ENCODE measurements at regions not wholly inside any gene's neighbourhood (a gene's known extent, or its start where the extent isn't known, plus 50 kb on each side); places are given as distances from the start of the nearest gene placed in this dataset.
"Not testable (repeated sequence)": the region's sequence is repeated elsewhere in the genome, so short reads cannot be mapped to it uniquely, and the experiment has no call there.

- no peak overlapping the region for H3K27ac ChIP-seq (ENCODE audit: insufficient read depth in 1 of 2, low read depth in 1 of 2, low read length in 2 of 2, poor library complexity in 1 of 2, severe bottlenecking in 2 of 2)
- H3K4me1 ChIP-seq (ENCODE audit: control extremely low read depth in 1 of 4, control insufficient read depth in 4 of 4, insufficient read depth in 4 of 4, low read length in 3 of 4) = peaks cover 0 to 9% (median 0%) of the 10 kb centered on the region in 4 experiments
- H3K36me3 ChIP-seq (ENCODE audit: control insufficient read depth in 4 of 4, insufficient read depth in 4 of 4, low read length in 3 of 4) = no peaks in the 10 kb centered on the region
- H3K27me3 ChIP-seq (replicated peaks in 2 of 5; ENCODE audit: control insufficient read depth in 4 of 5, insufficient read depth in 5 of 5, low read length in 4 of 5) = peaks cover 0 to 2% (median 0%) of the 10 kb centered on the region in 5 experiments
- H3K9me3 ChIP-seq (ENCODE audit: control extremely low read depth in 1 of 5, control insufficient read depth in 4 of 5, insufficient read depth in 2 of 5, low read depth in 1 of 5, low read length in 4 of 5) = peaks cover 0 to 2% (median 0%) of the 10 kb centered on the region in 5 experiments
- POLR2A ChIA-PET = no interaction called here
- CTCF ChIA-PET = interaction anchor here (1.6 kb wide), 1 partner anchor 248 kb away, joined by 4 read pairs; no protein-coding TSS in a partner anchor
- over 99% methylated on average over 12 of the region's 12 CpGs for WGBS (ENCODE audit: insufficient coverage)
- DNase-seq = no peak
- peak overlapping the region in 1 of 7 experiments; percentile 22 for H3K4me3 ChIP-seq (ENCODE audit: control insufficient read depth in 1 of 7, extremely low read depth in 1 of 7, insufficient read depth in 4 of 7, low read depth in 2 of 7, low read length in 6 of 7)
Measured at GRCh38 chr13:21885714-21886224, 214.9 kb downstream of the FGF9 start.

GRCh38 chr13:21889651-21890050 is 218.8 kb downstream of the FGF9 start:
- ChIA-PET CTCF (no interaction called here), POLR2A (no interaction called here)
- no peak for DNase-seq
- H3K9me3 ChIP-seq (ENCODE audit: control extremely low read depth in 1 of 5, control insufficient read depth in 4 of 5, insufficient read depth in 2 of 5, low read depth in 1 of 5, low read length in 4 of 5) = no peaks in the 10 kb centered on the region
- no peak overlapping the region for H3K27ac ChIP-seq (ENCODE audit: insufficient read depth in 1 of 2, low read depth in 1 of 2, low read length in 2 of 2, poor library complexity in 1 of 2, severe bottlenecking in 2 of 2)
- H3K36me3 ChIP-seq (ENCODE audit: control insufficient read depth in 4 of 4, insufficient read depth in 4 of 4, low read length in 3 of 4) = no peaks in the 10 kb centered on the region
- H3K4me1 ChIP-seq (ENCODE audit: control extremely low read depth in 1 of 4, control insufficient read depth in 4 of 4, insufficient read depth in 4 of 4, low read length in 3 of 4) = peaks cover 0 to 9% (median 0%) of the 10 kb centered on the region in 4 experiments
- H3K4me3 ChIP-seq (ENCODE audit: control insufficient read depth in 1 of 7, extremely low read depth in 1 of 7, insufficient read depth in 4 of 7, low read depth in 2 of 7, low read length in 6 of 7) = no peak overlapping the region
- 60% methylated on average over 1 of the region's 5 CpGs for WGBS (ENCODE audit: insufficient coverage)
- H3K27me3 ChIP-seq (replicated peaks in 2 of 5; ENCODE audit: control insufficient read depth in 4 of 5, insufficient read depth in 5 of 5, low read length in 4 of 5) = peaks cover 0 to 2% (median 0%) of the 10 kb centered on the region in 5 experiments

- DNase-seq; H3K27me3 ChIP-seq (replicated peaks in 2 of 5; ENCODE audit: control insufficient read depth in 4 of 5, insufficient read depth in 5 of 5, low read length in 4 of 5); H3K36me3 ChIP-seq (ENCODE audit: control insufficient read depth in 4 of 4, insufficient read depth in 4 of 4, low read length in 3 of 4); H3K4me1 ChIP-seq (ENCODE audit: control extremely low read depth in 1 of 4, control insufficient read depth in 4 of 4, insufficient read depth in 4 of 4, low read length in 3 of 4); H3K27ac ChIP-seq (ENCODE audit: insufficient read depth in 1 of 2, low read depth in 1 of 2, low read length in 2 of 2, poor library complexity in 1 of 2, severe bottlenecking in 2 of 2); H3K4me3 ChIP-seq (ENCODE audit: control insufficient read depth in 1 of 7, extremely low read depth in 1 of 7, insufficient read depth in 4 of 7, low read depth in 2 of 7, low read length in 6 of 7); CTCF ChIA-PET; H3K9me3 ChIP-seq (ENCODE audit: control extremely low read depth in 1 of 5, control insufficient read depth in 4 of 5, insufficient read depth in 2 of 5, low read depth in 1 of 5, low read length in 4 of 5); POLR2A ChIA-PET: not testable (repeated sequence)
Measured at GRCh38 chr13:21890220-21890619, 219.3 kb downstream of the FGF9 start.

GRCh38 chr13:21894091-21894490 is 223.2 kb downstream of the FGF9 start:
- no peak overlapping the region for H3K4me3 ChIP-seq (ENCODE audit: control insufficient read depth in 1 of 7, extremely low read depth in 1 of 7, insufficient read depth in 4 of 7, low read depth in 2 of 7, low read length in 6 of 7)
- ChIA-PET CTCF (no interaction called here), POLR2A (no interaction called here)
- H3K27ac ChIP-seq (ENCODE audit: insufficient read depth in 1 of 2, low read depth in 1 of 2, low read length in 2 of 2, poor library complexity in 1 of 2, severe bottlenecking in 2 of 2) = no peak overlapping the region
- no peaks in the 10 kb centered on the region for H3K9me3 ChIP-seq (ENCODE audit: control extremely low read depth in 1 of 5, control insufficient read depth in 4 of 5, insufficient read depth in 2 of 5, low read depth in 1 of 5, low read length in 4 of 5)
- 53% methylated on average over 9 of the region's 10 CpGs for WGBS (ENCODE audit: insufficient coverage)
- DNase-seq = peak in 2 of 3 donors; percentile 27 to 44
- H3K27me3 ChIP-seq (replicated peaks in 2 of 5; ENCODE audit: control insufficient read depth in 4 of 5, insufficient read depth in 5 of 5, low read length in 4 of 5) = peaks cover 0 to 2% (median 0%) of the 10 kb centered on the region in 5 experiments
- no peaks in the 10 kb centered on the region for H3K4me1 ChIP-seq (ENCODE audit: control extremely low read depth in 1 of 4, control insufficient read depth in 4 of 4, insufficient read depth in 4 of 4, low read length in 3 of 4)
- H3K36me3 ChIP-seq (ENCODE audit: control insufficient read depth in 4 of 4, insufficient read depth in 4 of 4, low read length in 3 of 4) = no peaks in the 10 kb centered on the region

GRCh38 chr13:21894703-21895699 is 224.1 kb downstream of the FGF9 start:
- ChIA-PET POLR2A (no interaction called here), CTCF (no interaction called here)
- Histone ChIP-seq H3K36me3 (ENCODE audit: control insufficient read depth in 4 of 4, insufficient read depth in 4 of 4, low read length in 3 of 4) (no peaks in the 10 kb centered on the region), H3K27ac (ENCODE audit: insufficient read depth in 1 of 2, low read depth in 1 of 2, low read length in 2 of 2, poor library complexity in 1 of 2, severe bottlenecking in 2 of 2) (no peak overlapping the region), H3K9me3 (ENCODE audit: control extremely low read depth in 1 of 5, control insufficient read depth in 4 of 5, insufficient read depth in 2 of 5, low read depth in 1 of 5, low read length in 4 of 5) (no peaks in the 10 kb centered on the region), H3K4me3 (ENCODE audit: control insufficient read depth in 1 of 7, extremely low read depth in 1 of 7, insufficient read depth in 4 of 7, low read depth in 2 of 7, low read length in 6 of 7) (no peak overlapping the region), H3K4me1 (ENCODE audit: control extremely low read depth in 1 of 4, control insufficient read depth in 4 of 4, insufficient read depth in 4 of 4, low read length in 3 of 4) (no peaks in the 10 kb centered on the region), H3K27me3 (replicated peaks in 2 of 5; ENCODE audit: control insufficient read depth in 4 of 5, insufficient read depth in 5 of 5, low read length in 4 of 5) (peaks cover 0 to 2% (median 0%) of the 10 kb centered on the region in 5 experiments)
- peak in 1 of 3 donors; percentile 10 for DNase-seq
- 94% methylated on average over 15 of the region's 22 CpGs for WGBS (ENCODE audit: insufficient coverage)

- Histone ChIP-seq H3K4me3 (ENCODE audit: control insufficient read depth in 1 of 7, extremely low read depth in 1 of 7, insufficient read depth in 4 of 7, low read depth in 2 of 7, low read length in 6 of 7) (no peak overlapping the region), H3K9me3 (ENCODE audit: control extremely low read depth in 1 of 5, control insufficient read depth in 4 of 5, insufficient read depth in 2 of 5, low read depth in 1 of 5, low read length in 4 of 5) (no peaks in the 10 kb centered on the region), H3K27me3 (replicated peaks in 2 of 5; ENCODE audit: control insufficient read depth in 4 of 5, insufficient read depth in 5 of 5, low read length in 4 of 5) (peaks cover 0 to 2% (median 0%) of the 10 kb centered on the region in 5 experiments), H3K4me1 (ENCODE audit: control extremely low read depth in 1 of 4, control insufficient read depth in 4 of 4, insufficient read depth in 4 of 4, low read length in 3 of 4) (no peaks in the 10 kb centered on the region), H3K27ac (ENCODE audit: insufficient read depth in 1 of 2, low read depth in 1 of 2, low read length in 2 of 2, poor library complexity in 1 of 2, severe bottlenecking in 2 of 2) (no peak overlapping the region), H3K36me3 (ENCODE audit: control insufficient read depth in 4 of 4, insufficient read depth in 4 of 4, low read length in 3 of 4) (no peaks in the 10 kb centered on the region)
- CTCF ChIA-PET = no interaction called here
- POLR2A ChIA-PET = no interaction called here
- WGBS (ENCODE audit: insufficient coverage) = 100% methylated on average over 1 of the region's 4 CpGs
- DNase-seq = no peak
Measured at GRCh38 chr13:21895779-21896178, 224.9 kb downstream of the FGF9 start.

GRCh38 chr13:21897161-21897560 is 226.3 kb downstream of the FGF9 start:
- Histone ChIP-seq H3K4me3 (ENCODE audit: control insufficient read depth in 1 of 7, extremely low read depth in 1 of 7, insufficient read depth in 4 of 7, low read depth in 2 of 7, low read length in 6 of 7) (no peak overlapping the region), H3K27me3 (replicated peaks in 2 of 5; ENCODE audit: control insufficient read depth in 4 of 5, insufficient read depth in 5 of 5, low read length in 4 of 5) (peaks cover 0 to 2% (median 0%) of the 10 kb centered on the region in 5 experiments), H3K36me3 (ENCODE audit: control insufficient read depth in 4 of 4, insufficient read depth in 4 of 4, low read length in 3 of 4) (no peaks in the 10 kb centered on the region), H3K4me1 (ENCODE audit: control extremely low read depth in 1 of 4, control insufficient read depth in 4 of 4, insufficient read depth in 4 of 4, low read length in 3 of 4) (no peaks in the 10 kb centered on the region), H3K9me3 (ENCODE audit: control extremely low read depth in 1 of 5, control insufficient read depth in 4 of 5, insufficient read depth in 2 of 5, low read depth in 1 of 5, low read length in 4 of 5) (no peaks in the 10 kb centered on the region), H3K27ac (ENCODE audit: insufficient read depth in 1 of 2, low read depth in 1 of 2, low read length in 2 of 2, poor library complexity in 1 of 2, severe bottlenecking in 2 of 2) (no peak overlapping the region)
- ChIA-PET POLR2A (no interaction called here), CTCF (no interaction called here)
- 93% methylated on average over 4 of the region's 6 CpGs for WGBS (ENCODE audit: insufficient coverage)
- DNase-seq = no peak

Data from common myeloid progenitor, CD34-positive (primary cell).